ENCODE measurements at regions not wholly inside any gene's neighbourhood (a gene's known extent, or its start where the extent isn't known, plus 50 kb on each side); places are given as distances from the start of the nearest gene placed in this dataset.
"Not testable (repeated sequence)": the region's sequence is repeated elsewhere in the genome, so short reads cannot be mapped to it uniquely, and the experiment has no call there.

- not testable (repeated sequence) for H3K36me3 ChIP-seq (ENCODE audit: control insufficient read depth, insufficient read depth, low read length); H3K27me3 ChIP-seq (ENCODE audit: control insufficient read depth, insufficient read depth, low read length, poor library complexity, severe bottlenecking)
Observed at GRCh38 chrX:140396326-140396725, 108.5 kb downstream of the SOX3 start.

GRCh38 chrX:140393507-140393906 is 111.4 kb downstream of the SOX3 start:
- H3K4me1 ChIP-seq (ENCODE audit: control insufficient read depth, insufficient read depth, low read length), result no peaks in the 10 kb centered on the region
- no peak overlapping the region for H3K4me3 ChIP-seq (ENCODE audit: insufficient read depth, low read depth, low read length)

More at GRCh38 chrX:140396326-140396725, 108.5 kb downstream of the SOX3 start:
- H3K9me3 ChIP-seq (ENCODE audit: control insufficient read depth, low read length); H3K27ac ChIP-seq (ENCODE audit: insufficient read depth, low read depth, low read length, poor library complexity, severe bottlenecking); H3K4me1 ChIP-seq (ENCODE audit: control insufficient read depth, insufficient read depth, low read length); H3K4me3 ChIP-seq (ENCODE audit: insufficient read depth, low read depth, low read length): not testable (repeated sequence)

GRCh38 chrX:140391313-140391712 is 113.6 kb downstream of the SOX3 start:
- H3K4me1 ChIP-seq (ENCODE audit: control insufficient read depth, insufficient read depth, low read length), result no peaks in the 10 kb centered on the region
- no peak overlapping the region for H3K27ac ChIP-seq (ENCODE audit: insufficient read depth, low read depth, low read length, poor library complexity, severe bottlenecking)
- H3K27me3 ChIP-seq (ENCODE audit: control insufficient read depth, insufficient read depth, low read length, poor library complexity, severe bottlenecking), result no peaks in the 10 kb centered on the region
- H3K9me3 ChIP-seq (ENCODE audit: control insufficient read depth, low read length), result no peaks in the 10 kb centered on the region
- WGBS, 2 experiments, result 86 to 93% methylated on average over 1 to 3 of the region's 3 CpGs
- no peaks in the 10 kb centered on the region for H3K36me3 ChIP-seq (ENCODE audit: control insufficient read depth, insufficient read depth, low read length)
- no peak overlapping the region for H3K4me3 ChIP-seq (ENCODE audit: insufficient read depth, low read depth, low read length)

More at GRCh38 chrX:140393507-140393906, 111.4 kb downstream of the SOX3 start:
- no peaks in the 10 kb centered on the region for H3K27me3 ChIP-seq (ENCODE audit: control insufficient read depth, insufficient read depth, low read length, poor library complexity, severe bottlenecking)
- H3K27ac ChIP-seq (ENCODE audit: insufficient read depth, low read depth, low read length, poor library complexity, severe bottlenecking), result no peak overlapping the region
- no peaks in the 10 kb centered on the region for H3K36me3 ChIP-seq (ENCODE audit: control insufficient read depth, insufficient read depth, low read length)
- H3K9me3 ChIP-seq (ENCODE audit: control insufficient read depth, low read length), result no peaks in the 10 kb centered on the region

- no peaks in the 10 kb centered on the region for H3K27me3 ChIP-seq (ENCODE audit: control insufficient read depth, insufficient read depth, low read length, poor library complexity, severe bottlenecking)
- no peak overlapping the region for H3K27ac ChIP-seq (ENCODE audit: insufficient read depth, low read depth, low read length, poor library complexity, severe bottlenecking)
- H3K4me3 ChIP-seq (ENCODE audit: insufficient read depth, low read depth, low read length), result no peak overlapping the region
- no peaks in the 10 kb centered on the region for H3K9me3 ChIP-seq (ENCODE audit: control insufficient read depth, low read length)
- H3K4me1 ChIP-seq (ENCODE audit: control insufficient read depth, insufficient read depth, low read length), result no peaks in the 10 kb centered on the region
- H3K36me3 ChIP-seq (ENCODE audit: control insufficient read depth, insufficient read depth, low read length), result no peaks in the 10 kb centered on the region
- WGBS, 2 experiments, result 76 to 77% methylated on average over 3 of the region's 3 CpGs
Observed at GRCh38 chrX:140389331-140389730, 115.5 kb downstream of the SOX3 start.

- no peaks in the 10 kb centered on the region for H3K4me1 ChIP-seq (ENCODE audit: control insufficient read depth, insufficient read depth, low read length)
- no peaks in the 10 kb centered on the region for H3K9me3 ChIP-seq (ENCODE audit: control insufficient read depth, low read length)
- H3K27me3 ChIP-seq (ENCODE audit: control insufficient read depth, insufficient read depth, low read length, poor library complexity, severe bottlenecking), result no peaks in the 10 kb centered on the region
- no peaks in the 10 kb centered on the region for H3K36me3 ChIP-seq (ENCODE audit: control insufficient read depth, insufficient read depth, low read length)
- 88 to 98% methylated on average over 4 of the region's 4 CpGs for WGBS, 2 experiments
- no peak overlapping the region for H3K4me3 ChIP-seq (ENCODE audit: insufficient read depth, low read depth, low read length)
- H3K27ac ChIP-seq (ENCODE audit: insufficient read depth, low read depth, low read length, poor library complexity, severe bottlenecking), result no peak overlapping the region
Observed at GRCh38 chrX:140362861-140363260, 142.0 kb downstream of the SOX3 start.

GRCh38 chrX:140360924-140361323 is 143.9 kb downstream of the SOX3 start:
- 66% methylated on average over 3 of the region's 3 CpGs; no CpG with 5 or more reads in 1 of the 2 experiments for WGBS, 2 experiments
- no peaks in the 10 kb centered on the region for H3K36me3 ChIP-seq (ENCODE audit: control insufficient read depth, insufficient read depth, low read length)

GRCh38 chrX:140360284-140360683 is 144.6 kb downstream of the SOX3 start:
- Histone ChIP-seq H3K27me3 (ENCODE audit: control insufficient read depth, insufficient read depth, low read length, poor library complexity, severe bottlenecking) (no peaks in the 10 kb centered on the region), H3K36me3 (ENCODE audit: control insufficient read depth, insufficient read depth, low read length) (no peaks in the 10 kb centered on the region), H3K4me1 (ENCODE audit: control insufficient read depth, insufficient read depth, low read length) (no peaks in the 10 kb centered on the region), H3K4me3 (ENCODE audit: insufficient read depth, low read depth, low read length) (no peak overlapping the region), H3K9me3 (ENCODE audit: control insufficient read depth, low read length) (no peaks in the 10 kb centered on the region), H3K27ac (ENCODE audit: insufficient read depth, low read depth, low read length, poor library complexity, severe bottlenecking) (no peak overlapping the region)
- 64 to 72% methylated on average over 5 of the region's 5 CpGs for WGBS, 2 experiments

More at GRCh38 chrX:140360924-140361323, 143.9 kb downstream of the SOX3 start:
- Histone ChIP-seq H3K9me3 (ENCODE audit: control insufficient read depth, low read length) (no peaks in the 10 kb centered on the region), H3K27ac (ENCODE audit: insufficient read depth, low read depth, low read length, poor library complexity, severe bottlenecking) (no peak overlapping the region), H3K4me1 (ENCODE audit: control insufficient read depth, insufficient read depth, low read length) (no peaks in the 10 kb centered on the region), H3K27me3 (ENCODE audit: control insufficient read depth, insufficient read depth, low read length, poor library complexity, severe bottlenecking) (no peaks in the 10 kb centered on the region), H3K4me3 (ENCODE audit: insufficient read depth, low read depth, low read length) (no peak overlapping the region)

- no peaks in the 10 kb centered on the region for H3K4me1 ChIP-seq (ENCODE audit: control insufficient read depth, insufficient read depth, low read length)
- no peaks in the 10 kb centered on the region for H3K9me3 ChIP-seq (ENCODE audit: control insufficient read depth, low read length)
- H3K27me3 ChIP-seq (ENCODE audit: control insufficient read depth, insufficient read depth, low read length, poor library complexity, severe bottlenecking), result no peaks in the 10 kb centered on the region
- no peaks in the 10 kb centered on the region for H3K36me3 ChIP-seq (ENCODE audit: control insufficient read depth, insufficient read depth, low read length)
- WGBS, 2 experiments, result 91 to 93% methylated on average over 9 of the region's 9 CpGs
- H3K4me3 ChIP-seq (ENCODE audit: insufficient read depth, low read depth, low read length), result no peak overlapping the region
- H3K27ac ChIP-seq (ENCODE audit: insufficient read depth, low read depth, low read length, poor library complexity, severe bottlenecking), result no peak overlapping the region
Observed at GRCh38 chrX:140355922-140356321, 148.9 kb downstream of the SOX3 start.

- H3K27me3 ChIP-seq (ENCODE audit: control insufficient read depth, insufficient read depth, low read length, poor library complexity, severe bottlenecking), result no peaks in the 10 kb centered on the region
- H3K9me3 ChIP-seq (ENCODE audit: control insufficient read depth, low read length), result no peaks in the 10 kb centered on the region
- no peak overlapping the region for H3K4me3 ChIP-seq (ENCODE audit: insufficient read depth, low read depth, low read length)
- H3K36me3 ChIP-seq (ENCODE audit: control insufficient read depth, insufficient read depth, low read length), result no peaks in the 10 kb centered on the region
- no peaks in the 10 kb centered on the region for H3K4me1 ChIP-seq (ENCODE audit: control insufficient read depth, insufficient read depth, low read length)
- WGBS, 2 experiments, result 93 to 94% methylated on average over 3 to 6 of the region's 6 CpGs
- no peak overlapping the region for H3K27ac ChIP-seq (ENCODE audit: insufficient read depth, low read depth, low read length, poor library complexity, severe bottlenecking)
Observed at GRCh38 chrX:140355429-140355828, 149.4 kb downstream of the SOX3 start.

- WGBS, 2 experiments, result 22 to 26% methylated on average over 3 of the region's 3 CpGs
- Histone ChIP-seq H3K27me3 (ENCODE audit: control insufficient read depth, insufficient read depth, low read length, poor library complexity, severe bottlenecking) (no peaks in the 10 kb centered on the region), H3K27ac (ENCODE audit: insufficient read depth, low read depth, low read length, poor library complexity, severe bottlenecking) (no peak overlapping the region), H3K9me3 (ENCODE audit: control insufficient read depth, low read length) (no peaks in the 10 kb centered on the region), H3K4me1 (ENCODE audit: control insufficient read depth, insufficient read depth, low read length) (no peaks in the 10 kb centered on the region), H3K36me3 (ENCODE audit: control insufficient read depth, insufficient read depth, low read length) (no peaks in the 10 kb centered on the region), H3K4me3 (ENCODE audit: insufficient read depth, low read depth, low read length) (no peak overlapping the region)
Observed at GRCh38 chrX:140354431-140355120, 150.3 kb downstream of the SOX3 start.

GRCh38 chrX:140346729-140347128 is 158.1 kb downstream of the SOX3 start:
- H3K36me3 ChIP-seq (ENCODE audit: control insufficient read depth, insufficient read depth, low read length), result no peaks in the 10 kb centered on the region
- H3K9me3 ChIP-seq (ENCODE audit: control insufficient read depth, low read length), result no peaks in the 10 kb centered on the region
- H3K4me1 ChIP-seq (ENCODE audit: control insufficient read depth, insufficient read depth, low read length), result no peaks in the 10 kb centered on the region
- H3K27me3 ChIP-seq (ENCODE audit: control insufficient read depth, insufficient read depth, low read length, poor library complexity, severe bottlenecking), result no peaks in the 10 kb centered on the region
- H3K4me3 ChIP-seq (ENCODE audit: insufficient read depth, low read depth, low read length), result no peak overlapping the region
- H3K27ac ChIP-seq (ENCODE audit: insufficient read depth, low read depth, low read length, poor library complexity, severe bottlenecking), result no peak overlapping the region
- WGBS, 2 experiments, result 50% methylated on average over 1 of the region's 1 CpG
